ENCODE measurements at regions not wholly inside any gene's neighbourhood (a gene's known extent, or its start where the extent isn't known, plus 50 kb on each side); places are given as distances from the start of the nearest gene placed in this dataset.

GRCh38 chr1:67544921-67545320, 114.7 kb upstream of the SERBP1 start:
- TF ChIP-seq EZH2 (IDR thresholded peaks at IDR 0.05; ENCODE audit: low read length, unreplicated experiment) (no peak), CTCF (conservative IDR thresholded peaks at IDR 0.05; ENCODE audit: low read depth, low read length) (no peak), EZH2phosphoT487 (IDR thresholded peaks at IDR 0.05; ENCODE audit: borderline replicate concordance, low read length) (no peak)
- Histone ChIP-seq H3K27me3 (ENCODE audit: low read length) (no peaks in the 10 kb centered on the region), H3K9me3 (ENCODE audit: low read length) (no peaks in the 10 kb centered on the region), H3K4me2 (ENCODE audit: low read length) (no peak overlapping the region), H3K4me1 (ENCODE audit: insufficient read depth, low read length) (peaks cover 28% of the 10 kb centered on the region), H4K20me1 (ENCODE audit: low read length) (no peaks in the 10 kb centered on the region), H3K9me2 (replicated peaks; ENCODE audit: low read length) (no peaks in the 10 kb centered on the region), H3F3A (ENCODE audit: low read length, unreplicated experiment) (no peaks in the 10 kb centered on the region), H3K36me3 (ENCODE audit: low read depth, low read length) (no peaks in the 10 kb centered on the region), H3K27ac (ENCODE audit: low read length) (no peak overlapping the region), H3K79me2 (ENCODE audit: low read length) (no peaks in the 10 kb centered on the region), H3K9ac (ENCODE audit: low read length) (no peak overlapping the region), H3K4me3 (ENCODE audit: low read length) (no peak overlapping the region), H2AFZ (ENCODE audit: low read length) (no peak overlapping the region)
- ATAC-seq (peak; percentile 98), DNase-seq (peak; percentile 80)
- POLR2A ChIA-PET (ENCODE audit: unreplicated experiment) = no interaction called here
- no TSS peak for BruUV-seq (replicated peaks)
- intact Hi-C loops (cut with micrococcal nuclease) = no loop called here
- CTCF ChIA-PET = interaction anchor here (0.6 to 1.3 kb wide), 5 partner anchors 10 to 615 kb away, joined by 3 to 11 read pairs (median 5); no protein-coding TSS in a partner anchor

GRCh38 chr1:67545364-67545763, 115.2 kb upstream of the SERBP1 start:
- ChIA-PET POLR2A (ENCODE audit: unreplicated experiment) (no interaction called here), CTCF (interaction anchor here (0.6 to 1.3 kb wide), 4 partner anchors 10 to 615 kb away, joined by 3 to 8 read pairs (median 4); no protein-coding TSS in a partner anchor)
- Histone ChIP-seq H3K79me2 (ENCODE audit: low read length) (no peaks in the 10 kb centered on the region), H2AFZ (ENCODE audit: low read length) (no peak overlapping the region), H3K4me1 (ENCODE audit: insufficient read depth, low read length) (peaks cover 24% of the 10 kb centered on the region), H3K9me3 (ENCODE audit: low read length) (no peaks in the 10 kb centered on the region), H3K27ac (ENCODE audit: low read length) (no peak overlapping the region), H3K4me3 (ENCODE audit: low read length) (no peak overlapping the region), H3K9me2 (replicated peaks; ENCODE audit: low read length) (no peaks in the 10 kb centered on the region), H3K4me2 (ENCODE audit: low read length) (no peak overlapping the region), H3F3A (ENCODE audit: low read length, unreplicated experiment) (no peaks in the 10 kb centered on the region), H3K27me3 (ENCODE audit: low read length) (no peaks in the 10 kb centered on the region), H4K20me1 (ENCODE audit: low read length) (no peaks in the 10 kb centered on the region), H3K36me3 (ENCODE audit: low read depth, low read length) (no peaks in the 10 kb centered on the region), H3K9ac (ENCODE audit: low read length) (no peak overlapping the region)
- no peak for DNase-seq
- TF ChIP-seq CTCF (conservative IDR thresholded peaks at IDR 0.05; ENCODE audit: low read depth, low read length) = no peak
- TF ChIP-seq EZH2phosphoT487 (IDR thresholded peaks at IDR 0.05; ENCODE audit: borderline replicate concordance, low read length) = no peak
- TF ChIP-seq EZH2 (IDR thresholded peaks at IDR 0.05; ENCODE audit: low read length, unreplicated experiment) = no peak
- intact Hi-C loops (cut with micrococcal nuclease) = no loop called here
- ATAC-seq = no peak; the same call in 1 of the 2 replicates
- BruUV-seq (replicated peaks) = no TSS peak

GRCh38 chr1:67551375-67551774, 121.2 kb upstream of the SERBP1 start:
- POLR2A ChIA-PET (ENCODE audit: unreplicated experiment) = no interaction called here
- Histone ChIP-seq H3K36me3 (ENCODE audit: low read depth, low read length) (no peaks in the 10 kb centered on the region), H3K4me1 (ENCODE audit: insufficient read depth, low read length) (peaks cover 26% of the 10 kb centered on the region), H3K9ac (ENCODE audit: low read length) (no peak overlapping the region), H3K27ac (ENCODE audit: low read length) (no peak overlapping the region), H3K9me3 (ENCODE audit: low read length) (no peaks in the 10 kb centered on the region), H3K79me2 (ENCODE audit: low read length) (no peaks in the 10 kb centered on the region), H3F3A (ENCODE audit: low read length, unreplicated experiment) (peaks cover 5% of the 10 kb centered on the region), H3K9me2 (replicated peaks; ENCODE audit: low read length) (no peaks in the 10 kb centered on the region), H3K4me3 (ENCODE audit: low read length) (no peak overlapping the region), H2AFZ (ENCODE audit: low read length) (no peak overlapping the region), H4K20me1 (ENCODE audit: low read length) (no peaks in the 10 kb centered on the region), H3K27me3 (ENCODE audit: low read length) (no peaks in the 10 kb centered on the region), H3K4me2 (ENCODE audit: low read length) (no peak overlapping the region)
- TF ChIP-seq EZH2 (IDR thresholded peaks at IDR 0.05; ENCODE audit: low read length, unreplicated experiment) (no peak), EZH2phosphoT487 (IDR thresholded peaks at IDR 0.05; ENCODE audit: borderline replicate concordance, low read length) (no peak), CTCF (conservative IDR thresholded peaks at IDR 0.05; ENCODE audit: low read depth, low read length) (no peak)
- BruUV-seq (replicated peaks) = no TSS peak
- DNase-seq = no peak
- intact Hi-C loops (cut with micrococcal nuclease) = no loop called here
- no peak for ATAC-seq
- CTCF ChIA-PET = no interaction called here

Measured in PC-3 (cell line).